ENCODE measurements at regions not wholly inside any gene's neighbourhood (a gene's known extent, or its start where the extent isn't known, plus 50 kb on each side); places are given as distances from the start of the nearest gene placed in this dataset.

GRCh38 chr1:87830432-87830978 lies 501.8 kb downstream of the LMO4 start:
- TF ChIP-seq CTCF (IDR thresholded peaks at IDR 0.05) = no peak

- no peak for TF ChIP-seq CTCF (IDR thresholded peaks at IDR 0.05)
Measured at GRCh38 chr1:87833166-87833565, 504.5 kb downstream of the LMO4 start.

GRCh38 chr1:87834151-87834550 lies 505.5 kb downstream of the LMO4 start:
- no peak for TF ChIP-seq CTCF (IDR thresholded peaks at IDR 0.05)

- TF ChIP-seq CTCF (IDR thresholded peaks at IDR 0.05) = no peak
Measured at GRCh38 chr1:87834941-87835340, 506.3 kb downstream of the LMO4 start.

DNA sequence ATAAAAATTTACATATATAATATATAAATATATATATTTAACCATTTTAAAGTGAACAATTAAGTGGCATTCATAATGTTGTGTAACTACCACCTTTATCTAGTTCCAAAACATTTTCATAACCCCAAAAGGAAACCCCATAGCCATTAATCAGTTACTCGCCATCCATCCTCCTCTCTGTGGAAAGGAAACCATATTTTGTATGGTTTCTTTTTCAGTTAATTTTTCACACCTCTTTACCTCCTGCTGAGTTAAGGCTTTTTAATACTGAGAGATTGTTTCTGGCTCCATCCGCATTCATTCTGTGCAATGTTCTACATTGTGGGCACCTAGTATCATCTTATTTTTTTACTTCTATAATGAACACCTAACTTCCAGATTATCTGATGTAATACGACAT lies 512.1 kb downstream of the LMO4 start:
- TF ChIP-seq CTCF (IDR thresholded peaks at IDR 0.05) = no peak

DNA sequence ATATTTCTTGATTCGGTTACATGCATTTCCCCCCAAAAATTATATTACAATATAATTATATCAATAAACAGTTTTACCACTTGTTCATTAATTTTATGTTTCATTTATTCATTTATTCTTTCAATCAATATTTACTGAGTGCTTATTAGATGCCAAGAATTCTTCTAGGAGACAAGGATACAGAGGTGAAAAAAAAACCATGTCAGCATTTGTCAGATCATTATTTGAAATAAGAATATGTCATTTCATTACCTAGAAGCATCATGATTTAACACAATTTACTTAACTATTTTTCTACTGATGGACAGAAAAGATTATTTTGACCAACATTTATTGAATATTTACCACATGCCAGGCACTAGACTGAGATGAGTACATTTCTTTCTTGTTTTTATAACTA lies 512.7 kb downstream of the LMO4 start:
- TF ChIP-seq CTCF (IDR thresholded peaks at IDR 0.05) = no peak

DNA sequence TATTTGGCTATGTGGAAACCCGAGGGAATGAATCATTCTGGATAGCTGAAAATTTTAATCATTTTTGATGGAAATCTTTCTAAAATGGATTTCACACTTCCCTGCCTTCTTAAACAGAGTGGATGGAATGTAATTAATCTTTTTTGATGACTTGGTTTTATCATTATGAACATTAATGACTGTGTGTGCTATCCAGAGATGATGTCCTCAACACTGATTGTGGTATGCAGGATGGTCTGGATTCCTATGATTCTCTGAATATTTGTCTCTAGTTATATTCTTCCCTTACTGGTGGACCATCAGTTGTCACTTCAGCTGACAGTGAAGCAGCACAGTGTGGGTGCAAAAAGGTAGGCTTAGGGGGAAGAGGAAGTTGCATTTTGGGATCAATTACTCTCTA lies 513.5 kb downstream of the LMO4 start:
- TF ChIP-seq CTCF (IDR thresholded peaks at IDR 0.05) = no peak

DNA sequence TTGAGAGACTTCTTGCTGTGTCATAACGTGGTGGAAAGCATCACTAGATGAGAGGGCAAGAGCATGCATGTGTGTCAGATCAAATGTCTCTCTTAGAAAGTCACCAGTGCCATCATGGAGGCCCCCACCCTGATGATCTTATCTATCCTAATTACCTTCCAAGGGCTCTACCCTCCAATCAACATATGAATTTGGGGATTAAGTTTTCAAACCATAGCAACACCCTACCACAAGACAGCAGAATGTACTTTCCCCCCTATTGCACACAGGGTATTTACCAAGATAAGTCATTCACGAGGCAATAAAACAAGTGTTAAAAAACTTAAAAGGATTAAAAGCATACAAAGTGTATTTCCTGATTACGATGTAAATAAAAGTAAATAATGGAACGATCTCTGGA lies 515.6 kb downstream of the LMO4 start:
- no peak for TF ChIP-seq CTCF (IDR thresholded peaks at IDR 0.05)
